ENCODE measurements at regions not wholly inside any gene's neighbourhood (a gene's known extent, or its start where the extent isn't known, plus 50 kb on each side); places are given as distances from the start of the nearest gene placed in this dataset.

- Mint-ChIP-seq H3K27me3 (ENCODE audit: insufficient read depth) (no peaks in the 10 kb centered on the region), H3K9me3 (no peaks in the 10 kb centered on the region), H3K36me3 (ENCODE audit: low read depth) (no peaks in the 10 kb centered on the region), H3K4me1 (peaks cover 4% of the 10 kb centered on the region), H3K27ac (no peak overlapping the region), H3K4me3 (no peak overlapping the region)
- Histone ChIP-seq H3K36me3 (ENCODE audit: control insufficient read depth, insufficient read depth, low read length) (no peaks in the 10 kb centered on the region), H3K9me3 (ENCODE audit: control insufficient read depth, low read length) (no peaks in the 10 kb centered on the region), H3K4me1 (ENCODE audit: control insufficient read depth, insufficient read depth, low read length) (no peaks in the 10 kb centered on the region), H3K4me3 (ENCODE audit: low read length) (no peak overlapping the region), H3K27ac (ENCODE audit: low read depth, low read length) (no peak overlapping the region), H3K27me3 (ENCODE audit: control insufficient read depth, insufficient read depth, low read length, poor library complexity, severe bottlenecking) (no peaks in the 10 kb centered on the region), H3K9ac (ENCODE audit: extremely low read depth, low read length, poor library complexity, severe bottlenecking) (no peak overlapping the region)
- no peak for DNase-seq
- no peak for TF ChIP-seq CTCF (conservative IDR thresholded peaks at IDR 0.05)
- 98% methylated on average over 3 of the region's 3 CpGs; no CpG with 5 or more reads in 1 of the 2 experiments for WGBS, 2 experiments (ENCODE audit: insufficient coverage in 1 of 2, insufficient read length in 1 of 2)
Measured at GRCh38 chr4:107552306-107552705, 167.7 kb downstream of the PAPSS1 start.

- H3K4me1 ChIP-seq (ENCODE audit: control insufficient read depth, insufficient read depth, low read length) = peaks cover 4% of the 10 kb centered on the region
- no peak for TF ChIP-seq CTCF (conservative IDR thresholded peaks at IDR 0.05)
- H3K27me3 Mint-ChIP-seq (ENCODE audit: insufficient read depth) = no peaks in the 10 kb centered on the region
- no peak overlapping the region for H3K27ac Mint-ChIP-seq
- no peak overlapping the region for H3K9ac ChIP-seq (ENCODE audit: extremely low read depth, low read length, poor library complexity, severe bottlenecking)
- H3K4me3 Mint-ChIP-seq = no peak overlapping the region
- no peak overlapping the region for H3K4me3 ChIP-seq (ENCODE audit: low read length)
- H3K9me3 Mint-ChIP-seq = no peaks in the 10 kb centered on the region
- H3K9me3 ChIP-seq (ENCODE audit: control insufficient read depth, low read length) = no peaks in the 10 kb centered on the region
- H3K4me1 Mint-ChIP-seq = peaks cover 4% of the 10 kb centered on the region
- no peaks in the 10 kb centered on the region for H3K27me3 ChIP-seq (ENCODE audit: control insufficient read depth, insufficient read depth, low read length, poor library complexity, severe bottlenecking)
- no peaks in the 10 kb centered on the region for H3K36me3 Mint-ChIP-seq (ENCODE audit: low read depth)
- WGBS, 2 experiments (ENCODE audit: insufficient coverage in 1 of 2, insufficient read length in 1 of 2) = 65 to 84% methylated on average over 3 to 7 of the region's 7 CpGs
- no peak for DNase-seq
- H3K27ac ChIP-seq (ENCODE audit: low read depth, low read length) = no peak overlapping the region
- no peaks in the 10 kb centered on the region for H3K36me3 ChIP-seq (ENCODE audit: control insufficient read depth, insufficient read depth, low read length)
Measured at GRCh38 chr4:107548211-107548905, 171.7 kb downstream of the PAPSS1 start.

- H3K4me1 Mint-ChIP-seq = peaks cover 6% of the 10 kb centered on the region
- peaks cover 4% of the 10 kb centered on the region for H3K4me1 ChIP-seq (ENCODE audit: control insufficient read depth, insufficient read depth, low read length)
- no peak overlapping the region for H3K27ac ChIP-seq (ENCODE audit: low read depth, low read length)
- WGBS, 2 experiments (ENCODE audit: insufficient coverage in 1 of 2, insufficient read length in 1 of 2) = 82 to 89% methylated on average over 2 of the region's 2 CpGs
- no peak overlapping the region for H3K4me3 Mint-ChIP-seq
- H3K4me3 ChIP-seq (ENCODE audit: low read length) = no peak overlapping the region
- no peaks in the 10 kb centered on the region for H3K9me3 ChIP-seq (ENCODE audit: control insufficient read depth, low read length)
- no peaks in the 10 kb centered on the region for H3K9me3 Mint-ChIP-seq
- no peaks in the 10 kb centered on the region for H3K27me3 ChIP-seq (ENCODE audit: control insufficient read depth, insufficient read depth, low read length, poor library complexity, severe bottlenecking)
- no peak for TF ChIP-seq CTCF (conservative IDR thresholded peaks at IDR 0.05)
- no peak overlapping the region for H3K9ac ChIP-seq (ENCODE audit: extremely low read depth, low read length, poor library complexity, severe bottlenecking)
- no peaks in the 10 kb centered on the region for H3K36me3 Mint-ChIP-seq (ENCODE audit: low read depth)
- DNase-seq = no peak
- H3K27me3 Mint-ChIP-seq (ENCODE audit: insufficient read depth) = no peaks in the 10 kb centered on the region
- H3K27ac Mint-ChIP-seq = no peak overlapping the region
- H3K36me3 ChIP-seq (ENCODE audit: control insufficient read depth, insufficient read depth, low read length) = no peaks in the 10 kb centered on the region
Measured at GRCh38 chr4:107546638-107547037, 173.4 kb downstream of the PAPSS1 start.

All from endodermal cell (in vitro differentiated cells).